SK-N-SH (cell line): ENCODE measurements at regions not wholly inside any gene's neighbourhood (a gene's known extent, or its start where the extent isn't known, plus 50 kb on each side); places are given as distances from the start of the nearest gene placed in this dataset.

Experiments
- CTCF ChIA-PET: fragments of 300-600, 350-600 bp; formaldehyde crosslinking; extraction: SDS; loops from one replicate; lab custom pipeline; 2021; lab: Yijun Ruan, JAX
- POLR2A ChIA-PET: fragments of 350-600 bp; sonication (Branson Sonifier 250); formaldehyde crosslinking; extraction: SDS; loops from one replicate; lab custom pipeline; 2020; ENCODE audit warnings: antibody characterized with exemption, inconsistent platforms; lab: Yijun Ruan, JAX
- DNase-seq: peaks from one replicate; pipeline ENCODE4 v3.0.0; 2012
- H2AFZ ChIP-seq: fragments of 200-600 bp; sonication (generic); 2 replicates; pipeline ENCODE4 v1.8.1; 2016; ENCODE audit warnings: antibody characterized with exemption, mild to moderate bottlenecking, low read depth
- H3F3A ChIP-seq: fragments of 200-600 bp; sonication (generic); replicated peaks from 2 replicates; pipeline ENCODE3; 2016; ENCODE audit warnings: antibody characterized with exemption, mild to moderate bottlenecking; ENCODE audit not compliant: insufficient read depth
- H3K27ac ChIP-seq, 2 experiments: fragments of 200-500 bp in 1 of 2; fragments of 200-600 bp in 1 of 2; sonication (Bioruptor generic) in 1 of 2; sonication (generic), shearing (Covaris generic) in 1 of 2; 2 replicates each; pipeline versions ENCODE4 v1.5.1 to v1.6.1; 2014 to 2016; ENCODE audit warnings: low read depth in 2 of 2, inconsistent platforms in 1 of 2, low read length in 1 of 2, mild to moderate bottlenecking in 1 of 2, mixed read lengths in 1 of 2
- H3K27me3 ChIP-seq: fragments of 200-600 bp; sonication (generic), shearing (Covaris generic); 2 replicates; pipeline ENCODE4 v1.6.1; 2016; ENCODE audit warnings: mixed run types; ENCODE audit not compliant: insufficient read depth
- H3K36me3 ChIP-seq, 2 experiments: fragments of 200-500 bp in 1 of 2; fragments of 200-600 bp in 1 of 2; sonication (Bioruptor generic) in 1 of 2; sonication (generic) in 1 of 2; replicated peaks in 1 of 2; 2 replicates each; pipeline versions ENCODE3 to v1.5.1; 2014 to 2016; ENCODE audit warnings: low read length in 1 of 2, mild to moderate bottlenecking in 1 of 2; ENCODE audit not compliant: insufficient read depth in 2 of 2, control insufficient read depth in 1 of 2
- H3K4me1 ChIP-seq, 2 experiments: fragments of 200-500 bp in 1 of 2; fragments of 200-600 bp in 1 of 2; sonication (Bioruptor generic) in 1 of 2; sonication (generic), shearing (Covaris generic) in 1 of 2; 2 replicates each; pipeline versions ENCODE4 v1.5.1 to v1.6.1; 2014 to 2016; ENCODE audit warnings: low read depth in 1 of 2, low read length in 1 of 2, mixed run types in 1 of 2; ENCODE audit not compliant: insufficient read depth in 2 of 2, control insufficient read depth in 1 of 2
- H3K4me2 ChIP-seq: fragments of 200-600 bp; sonication (generic), shearing (Covaris generic); 2 replicates; pipeline ENCODE4 v1.6.1; 2017; ENCODE audit warnings: mixed run types
- H3K4me3 ChIP-seq, 2 experiments: fragments of 200-500 bp in 1 of 2; fragments of 200-600 bp in 1 of 2; sonication (Bioruptor generic) in 1 of 2; sonication (generic), shearing (Covaris generic) in 1 of 2; 2 replicates each; pipeline versions ENCODE4 v1.5.1 to v1.8.1; 2014 to 2016; ENCODE audit warnings: low read depth in 2 of 2, inconsistent platforms in 1 of 2, low read length in 1 of 2, mild to moderate bottlenecking in 1 of 2, mixed read lengths in 1 of 2, moderate library complexity in 1 of 2
- H3K79me2 ChIP-seq: fragments of 200-600 bp; sonication (generic); 2 replicates; pipeline ENCODE4 v1.8.1; 2017; ENCODE audit warnings: mild to moderate bottlenecking; ENCODE audit not compliant: insufficient read depth
- H3K9ac ChIP-seq: fragments of 200-600 bp; sonication (generic); 2 replicates; pipeline ENCODE4 v1.6.1; 2017; ENCODE audit warnings: mixed run types
- H3K9me2 ChIP-seq: fragments of 200-600 bp; sonication (generic); 2 replicates; pipeline ENCODE4 v1.6.1; 2017; ENCODE audit warnings: mixed run types
- H3K9me3 ChIP-seq: fragments of 200-600 bp; sonication (generic); 2 replicates; pipeline ENCODE4 v1.6.1; 2017; ENCODE audit warnings: mixed run types, mild to moderate bottlenecking, moderate library complexity
- H4K20me1 ChIP-seq: fragments of 200-600 bp; sonication (generic); 2 replicates; pipeline ENCODE4 v1.6.1; 2017; ENCODE audit warnings: mild to moderate bottlenecking, mixed run types; ENCODE audit not compliant: insufficient read depth
- ELF1 ChIP-seq: IDR thresholded peaks from 2 replicates; pipeline ENCODE4 v1.4.0; 2012
- EZH2phosphoT487 ChIP-seq: fragments of 200-600 bp; sonication (generic); IDR thresholded peaks from 2 replicates; pipeline ENCODE4 v1.6.1; 2017; ENCODE audit warnings: low read depth, mixed run types, mild to moderate bottlenecking, antibody characterized with exemption, moderate library complexity, borderline replicate concordance
- FOXJ3 ChIP-seq: sonication (generic); formaldehyde crosslinking; IDR thresholded peaks from 2 replicates; pipeline ENCODE4 v1.5.1; 2020; ENCODE audit warnings: mild to moderate bottlenecking, missing genetic modification reagents
- FOXM1 ChIP-seq: IDR thresholded peaks from 2 replicates; pipeline ENCODE4 v1.4.0; 2012; ENCODE audit warnings: low read depth, mild to moderate bottlenecking
- GABPA ChIP-seq: IDR thresholded peaks from 2 replicates; pipeline ENCODE4 v1.4.0; 2012; ENCODE audit warnings: low read depth, mild to moderate bottlenecking
- IRF3 ChIP-seq: fragments of 150-350 bp; IDR thresholded peaks from 2 replicates; pipeline ENCODE4 v1.6.1; 2016; ENCODE audit warnings: mild to moderate bottlenecking, low read depth, low read length
- MEF2A ChIP-seq: IDR thresholded peaks from 2 replicates; pipeline ENCODE4 v1.4.0; 2012; ENCODE audit warnings: low read depth, borderline replicate concordance
- MXI1 ChIP-seq: IDR thresholded peaks from 2 replicates; pipeline ENCODE4 v1.6.1; 2012; ENCODE audit warnings: mild to moderate bottlenecking, low read depth, low read length, improper control_type of control experiment
- NFIC ChIP-seq: IDR thresholded peaks from 2 replicates; pipeline ENCODE4 v1.4.0; 2012; ENCODE audit warnings: borderline replicate concordance
- RAD21 ChIP-seq: IDR thresholded peaks from 2 replicates; pipeline ENCODE4 v1.6.1; 2012; ENCODE audit warnings: mild to moderate bottlenecking, low read length
- REST ChIP-seq: IDR thresholded peaks from 2 replicates; pipeline ENCODE4 v1.6.1; 2012; ENCODE audit warnings: mild to moderate bottlenecking, low read depth, low read length, moderate library complexity
- SIN3A ChIP-seq: IDR thresholded peaks from 2 replicates; pipeline ENCODE4 v1.6.1; 2012; ENCODE audit warnings: low read depth, mild to moderate bottlenecking, low read length, moderate library complexity, borderline replicate concordance
- SMC3 ChIP-seq: IDR thresholded peaks from 2 replicates; pipeline ENCODE4 v1.6.1; 2012; ENCODE audit warnings: low read depth, low read length, improper control_type of control experiment
- TEAD4 ChIP-seq: IDR thresholded peaks from 2 replicates; pipeline ENCODE4 v1.4.0; 2012; ENCODE audit warnings: mild to moderate bottlenecking, borderline replicate concordance; ENCODE audit not compliant: insufficient read depth
- YY1 ChIP-seq: IDR thresholded peaks from 2 replicates; pipeline ENCODE4 v1.4.0; 2012; ENCODE audit warnings: low read depth, mild to moderate bottlenecking
- ZBTB33 ChIP-seq: IDR thresholded peaks from 2 replicates; pipeline ENCODE4 v1.4.0; 2012; ENCODE audit warnings: low read depth, borderline replicate concordance
- WGBS: methylation state at CpG from one replicate; pipeline ENCODE4 v1.1.6; 2017; ENCODE audit warnings: low lambda C conversion rate; 5-methylcytosine and 5-hydroxymethylcytosine counted together
- TF ChIP-seq, protein P1 (sequence below): fragments of 150-350 bp; IDR thresholded peaks from 2 replicates; pipeline ENCODE4 v1.6.1; 2017; ENCODE audit warnings: antibody characterized with exemption, low read length, low read depth, borderline replicate concordance

- Histone ChIP-seq H3K9ac (no peak overlapping the region), H3K4me1 (no peaks in the 10 kb centered on the region), H3K9me2 (no peaks in the 10 kb centered on the region), H4K20me1 (no peaks in the 10 kb centered on the region), H3K27me3 (no peaks in the 10 kb centered on the region), H3K4me3 (no peak overlapping the region), H3K79me2 (no peaks in the 10 kb centered on the region), H3K27ac (no peak overlapping the region), H2AFZ (no peak overlapping the region), H3K4me2 (no peak overlapping the region), H3K36me3 (no peaks in the 10 kb centered on the region), H3K9me3 (no peaks in the 10 kb centered on the region), H3F3A (no peaks in the 10 kb centered on the region)
- POLR2A ChIA-PET, result no interaction called here
- TF ChIP-seq MXI1, result no peak
- TF ChIP-seq EZH2phosphoT487, result no peak
- no peak for TF ChIP-seq GABPA
- TF ChIP-seq RAD21, result no peak
- TF ChIP-seq, protein P1, sequence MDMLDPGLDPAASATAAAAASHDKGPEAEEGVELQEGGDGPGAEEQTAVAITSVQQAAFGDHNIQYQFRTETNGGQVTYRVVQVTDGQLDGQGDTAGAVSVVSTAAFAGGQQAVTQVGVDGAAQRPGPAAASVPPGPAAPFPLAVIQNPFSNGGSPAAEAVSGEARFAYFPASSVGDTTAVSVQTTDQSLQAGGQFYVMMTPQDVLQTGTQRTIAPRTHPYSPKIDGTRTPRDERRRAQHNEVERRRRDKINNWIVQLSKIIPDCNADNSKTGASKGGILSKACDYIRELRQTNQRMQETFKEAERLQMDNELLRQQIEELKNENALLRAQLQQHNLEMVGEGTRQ, result no peak
- TF ChIP-seq SMC3, result no peak
- no peak for TF ChIP-seq ELF1
- no peak for TF ChIP-seq ZBTB33
- TF ChIP-seq IRF3, result no peak
- TF ChIP-seq FOXM1, result no peak
- WGBS, result 0% methylated on average over 1 of the region's 1 CpG
- DNase-seq, result no peak
- CTCF ChIA-PET, result no interaction called here
Measured at GRCh38 chr9:106084702-106085101, 390.4 kb downstream of the TMEM38B start.

- Histone ChIP-seq H3K9ac (no peak overlapping the region), H3K4me3 (no peak overlapping the region), H2AFZ (no peak overlapping the region), H3K9me2 (no peaks in the 10 kb centered on the region), H3K9me3 (no peaks in the 10 kb centered on the region), H4K20me1 (no peaks in the 10 kb centered on the region), H3K4me2 (no peak overlapping the region), H3K36me3 (no peaks in the 10 kb centered on the region), H3K27me3 (no peaks in the 10 kb centered on the region), H3K4me1 (no peaks in the 10 kb centered on the region), H3F3A (no peaks in the 10 kb centered on the region), H3K27ac (no peak overlapping the region), H3K79me2 (no peaks in the 10 kb centered on the region)
- no peak for DNase-seq
- CTCF ChIA-PET, result no interaction called here
- POLR2A ChIA-PET, result no interaction called here
- no peak for TF ChIP-seq YY1
- no peak for TF ChIP-seq FOXJ3 (CRISPR knock-in tag)
- no peak for TF ChIP-seq REST
- TF ChIP-seq RAD21, result no peak
- TF ChIP-seq NFIC, result no peak
- no peak for TF ChIP-seq SIN3A
- TF ChIP-seq, protein P1, result no peak
- TF ChIP-seq GABPA, result no peak
- TF ChIP-seq TEAD4, result no peak
- no peak for TF ChIP-seq MEF2A
- TF ChIP-seq ZBTB33, result no peak
Measured at GRCh38 chr9:106085479-106085878, 391.1 kb downstream of the TMEM38B start.
